ENCODE measurements at regions not wholly inside any gene's neighbourhood (a gene's known extent, or its start where the extent isn't known, plus 50 kb on each side); places are given as distances from the start of the nearest gene placed in this dataset.

- Histone ChIP-seq H3K27ac (no peak overlapping the region), H3K4me3 (no peak overlapping the region)
- no peak for DNase-seq (ENCODE audit: low spot score)
- no peak for TF ChIP-seq CTCF (IDR thresholded peaks at IDR 0.05)
These were observed 399.4 kb upstream of the IRX4 start for GRCh38 chr5:2282034-2282690.

- no peak for TF ChIP-seq CTCF (IDR thresholded peaks at IDR 0.05)
- no peak for DNase-seq (ENCODE audit: low spot score)
- Histone ChIP-seq H3K27ac (no peak overlapping the region), H3K4me3 (no peak overlapping the region)
These were observed 398.7 kb upstream of the IRX4 start for GRCh38 chr5:2281446-2281845.

DNA sequence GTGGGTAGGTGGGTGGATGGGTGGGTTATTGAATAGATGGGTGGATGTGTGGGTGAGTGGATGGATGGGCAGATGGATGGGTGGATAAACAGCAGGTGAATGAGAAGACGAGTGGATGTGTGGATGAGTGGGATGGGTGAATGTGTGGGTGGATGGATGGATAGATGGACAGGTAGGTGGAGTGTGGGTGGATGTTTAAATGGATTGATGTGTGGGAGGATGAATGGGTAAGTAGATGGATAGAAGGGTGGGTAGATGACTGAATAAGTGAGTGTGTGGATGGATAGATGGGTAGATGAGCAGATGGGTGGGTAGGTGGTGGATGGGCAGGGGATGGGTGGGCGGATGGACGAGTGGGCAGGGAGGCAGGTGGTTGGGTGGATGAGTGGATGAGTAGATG, 397.6 kb upstream of the IRX4 start:
- no peak for TF ChIP-seq CTCF (IDR thresholded peaks at IDR 0.05)
- no peak for DNase-seq (ENCODE audit: low spot score)
- Histone ChIP-seq H3K4me3 (no peak overlapping the region), H3K27ac (no peak overlapping the region)

DNA sequence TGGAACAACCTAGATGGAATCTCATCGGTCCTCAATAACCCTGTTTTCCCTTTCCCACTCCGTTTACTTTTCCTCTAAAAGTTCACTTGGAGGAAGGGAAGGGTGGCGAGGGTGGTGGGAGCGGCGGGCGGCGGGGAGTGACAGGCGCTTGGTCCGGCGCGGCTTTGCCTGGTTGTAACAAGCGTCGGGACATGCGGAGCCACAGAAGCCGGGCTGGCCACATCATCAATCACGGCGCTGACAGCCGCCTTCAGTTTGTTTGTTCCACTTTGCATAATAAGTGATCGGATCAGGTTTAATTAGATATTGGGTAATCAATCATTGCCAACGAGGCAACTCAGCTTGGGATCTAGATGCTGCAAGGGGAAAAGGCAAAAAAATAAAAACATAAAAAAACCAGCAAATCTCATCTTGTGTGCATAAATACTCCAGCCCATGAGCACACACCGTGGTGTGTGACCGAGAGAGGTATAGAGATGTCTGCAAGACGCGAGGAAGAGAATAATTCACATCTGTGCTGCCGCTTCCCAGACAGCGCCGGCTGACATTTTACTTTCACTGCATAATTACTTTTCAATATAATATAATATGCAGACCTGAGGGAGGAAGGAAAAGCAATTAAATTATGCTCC, 396.2 kb upstream of the IRX4 start:
- TF ChIP-seq CTCF (IDR thresholded peaks at IDR 0.05), result no peak
- DNase-seq (ENCODE audit: low spot score), result no peak
- Histone ChIP-seq H3K4me3 (no peak overlapping the region), H3K27ac (no peak overlapping the region)

DNA sequence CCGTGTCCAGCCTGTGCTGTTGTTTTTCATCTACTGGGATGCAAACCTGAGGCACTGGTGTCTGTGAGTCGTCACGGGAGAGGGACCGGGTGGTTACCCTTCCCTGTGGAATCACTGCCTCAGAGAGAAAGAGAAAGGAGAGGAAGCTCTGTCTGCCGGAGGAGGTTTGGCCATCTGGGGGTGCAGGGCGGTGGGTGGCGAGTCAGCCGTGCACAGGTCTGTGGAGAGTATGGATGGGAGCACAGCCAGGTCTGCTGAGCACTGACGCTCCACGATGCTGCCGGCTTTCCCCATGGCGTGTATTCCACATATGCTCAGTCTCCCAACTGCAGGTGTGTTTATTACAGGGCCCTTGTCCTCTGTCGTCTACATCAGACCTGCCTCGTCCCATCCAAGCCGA, 395.2 kb upstream of the IRX4 start:
- H3K27ac ChIP-seq, result no peak overlapping the region
- H3K4me3 ChIP-seq, result no peak overlapping the region
- DNase-seq (ENCODE audit: low spot score), result no peak
- no peak for TF ChIP-seq CTCF (IDR thresholded peaks at IDR 0.05)

GRCh38 chr5:2276101-2276500, 393.4 kb upstream of the IRX4 start:
- no peak overlapping the region for H3K27ac ChIP-seq
- H3K4me3 ChIP-seq, result no peak overlapping the region
- no peak for TF ChIP-seq CTCF (IDR thresholded peaks at IDR 0.05)
- DNase-seq (ENCODE audit: low spot score), result no peak

DNA sequence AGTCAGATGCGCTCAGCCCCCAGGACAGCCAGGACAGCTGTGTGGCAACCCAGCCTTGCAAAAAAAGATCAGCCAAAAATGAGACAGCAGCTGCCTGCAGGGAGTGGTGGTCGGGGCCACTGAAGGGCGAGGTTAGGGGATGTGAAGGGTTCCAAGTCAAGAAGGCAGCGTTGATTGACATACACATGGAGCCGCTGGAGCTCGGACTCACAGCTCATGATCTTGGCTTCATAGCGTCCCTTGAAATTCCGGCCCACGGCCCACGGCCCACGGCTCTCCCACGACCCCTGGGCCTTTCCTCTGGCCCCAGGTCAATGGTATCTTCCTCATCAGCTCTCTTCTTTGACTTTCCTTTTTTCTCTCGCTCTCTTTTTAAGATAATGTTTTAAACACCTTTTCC, 390.0 kb upstream of the IRX4 start:
- no peak overlapping the region for H3K27ac ChIP-seq
- no peak for DNase-seq (ENCODE audit: low spot score)
- TF ChIP-seq CTCF (IDR thresholded peaks at IDR 0.05), result no peak

More for the DNA sequence above, 390.0 kb upstream of the IRX4 start:
- H3K4me3 ChIP-seq, result no peak overlapping the region
